CD14-positive monocyte (primary cell): ENCODE measurements at regions not wholly inside any gene's neighbourhood (a gene's known extent, or its start where the extent isn't known, plus 50 kb on each side); places are given as distances from the start of the nearest gene placed in this dataset.

ENCODE experiments used
- DNase-seq, 3 donors: peaks; one replicate each; pipeline ENCODE4 v3.0.0-alpha.2; 2011 to 2022
- H2AFZ ChIP-seq: 2 replicates; pipeline ENCODE4 v1.6.0; 2012; ENCODE audit warnings: mild to moderate bottlenecking, low read depth, low read length, inconsistent platforms; ENCODE audit not compliant: insufficient read depth, poor library complexity, severe bottlenecking
- H3K27ac ChIP-seq, 2 donors: 1 replicate in 1 of 2; 2 replicates in 1 of 2; pipeline ENCODE4 v1.5.1; 2012 to 2013; ENCODE audit warnings: low read length in 2 of 2, control low read depth in 1 of 2, inconsistent platforms in 1 of 2, low read depth in 1 of 2, mild to moderate bottlenecking in 1 of 2
- H3K27me3 ChIP-seq, 2 donors: one replicate each; pipeline versions ENCODE4 v1.6.0 to v1.6.1; 2011 to 2013; ENCODE audit warnings: low read length in 2 of 2; ENCODE audit not compliant: control insufficient read depth in 2 of 2, insufficient read depth in 2 of 2
- H3K36me3 ChIP-seq, 2 donors: replicated peaks in 1 of 2; 1 replicate in 1 of 2; 2 replicates in 1 of 2; pipeline versions ENCODE4 v1.5.1 to v1.6.1; 2012 to 2013; ENCODE audit warnings: low read length in 2 of 2, control low read depth in 1 of 2, inconsistent platforms in 1 of 2, mild to moderate bottlenecking in 1 of 2; ENCODE audit not compliant: insufficient read depth in 2 of 2, control insufficient read depth in 1 of 2
- H3K4me1 ChIP-seq, 2 donors: 1 replicate in 1 of 2; 2 replicates in 1 of 2; pipeline versions ENCODE4 v1.5.1 to v1.6.1; 2012 to 2013; ENCODE audit warnings: low read length in 2 of 2, control low read depth in 1 of 2, inconsistent platforms in 1 of 2, mild to moderate bottlenecking in 1 of 2, moderate library complexity in 1 of 2; ENCODE audit not compliant: insufficient read depth in 2 of 2, control insufficient read depth in 1 of 2
- H3K4me2 ChIP-seq: replicated peaks from 2 replicates; pipeline ENCODE3; 2012; ENCODE audit warnings: low read length, moderate library complexity, mild to moderate bottlenecking; ENCODE audit not compliant: poor library complexity, severe bottlenecking; ENCODE audit errors: extremely low read depth
- H3K4me3 ChIP-seq, 3 experiments: fragments of 200-600 bp in 1 of 3; sonication (generic) in 1 of 3; replicated peaks in 1 of 3; 1 replicate in 2 of 3; 2 replicates in 1 of 3; pipeline ENCODE4 v1.5.1; 2011 to 2013; ENCODE audit warnings: low read length in 3 of 3, mild to moderate bottlenecking in 3 of 3, control low read depth in 2 of 3, low read depth in 2 of 3, inconsistent platforms in 1 of 3, moderate library complexity in 1 of 3
- H3K79me2 ChIP-seq: 2 replicates; pipeline ENCODE4 v1.6.0; 2012; ENCODE audit warnings: mild to moderate bottlenecking, control low read depth, inconsistent platforms, low read length, moderate library complexity; ENCODE audit not compliant: insufficient read depth
- H3K9ac ChIP-seq: 2 replicates; pipeline ENCODE4 v1.6.0; 2017; ENCODE audit warnings: low read length, mild to moderate bottlenecking; ENCODE audit not compliant: insufficient read depth, poor library complexity, severe bottlenecking
- H3K9me3 ChIP-seq, 2 donors: replicated peaks in 1 of 2; 1 replicate in 1 of 2; 2 replicates in 1 of 2; pipeline versions ENCODE4 v1.5.1 to v1.6.1; 2012 to 2013; ENCODE audit warnings: low read length in 2 of 2, control low read depth in 1 of 2; ENCODE audit not compliant: control insufficient read depth in 1 of 2, insufficient read depth in 1 of 2
- H4K20me1 ChIP-seq: 2 replicates; pipeline ENCODE4 v1.6.0; 2012; ENCODE audit warnings: mild to moderate bottlenecking, low read length, control low read depth, moderate library complexity; ENCODE audit not compliant: insufficient read depth
- H3K27ac Mint-ChIP-seq, 7 donors: one replicate each; pipeline ENCODE4 v1.8.0; 2020; ENCODE audit warnings: mild to moderate bottlenecking in 7 of 7, mixed read lengths in 7 of 7, moderate library complexity in 6 of 7, inconsistent platforms in 2 of 7
- H3K27me3 Mint-ChIP-seq, 3 donors: one replicate each; pipeline ENCODE4 v1.8.0; 2021 to 2022; ENCODE audit warnings: low read depth in 3 of 3, mild to moderate bottlenecking in 3 of 3, mixed read lengths in 3 of 3, moderate library complexity in 3 of 3, inconsistent platforms in 1 of 3
- H3K36me3 Mint-ChIP-seq, 2 donors: one replicate each; pipeline ENCODE4 v1.8.0; 2020; ENCODE audit warnings: mixed read lengths in 2 of 2, inconsistent platforms in 1 of 2, mild to moderate bottlenecking in 1 of 2
- H3K4me1 Mint-ChIP-seq: one replicate; pipeline ENCODE4 v1.8.0; 2020; ENCODE audit warnings: mild to moderate bottlenecking, mixed read lengths
- H3K4me3 Mint-ChIP-seq, 2 donors: one replicate each; pipeline ENCODE4 v1.8.0; 2020; ENCODE audit warnings: mild to moderate bottlenecking in 2 of 2, mixed read lengths in 2 of 2, moderate library complexity in 1 of 2
- H3K9me3 Mint-ChIP-seq, 7 donors: one replicate each; pipeline ENCODE4 v1.8.0; 2020 to 2022; ENCODE audit warnings: mixed read lengths in 7 of 7, mild to moderate bottlenecking in 6 of 7, moderate library complexity in 6 of 7, inconsistent platforms in 2 of 7
- WGBS: methylation state at CpG from one replicate; pipeline ENCODE4 v1.1.5; 2013; ENCODE audit warnings: missing lambda C conversion rate; ENCODE audit not compliant: insufficient coverage; 5-methylcytosine and 5-hydroxymethylcytosine counted together
- intact Hi-C, 2 donors: fragments of 100-400 bp; cut with micrococcal nuclease; formaldehyde crosslinking; loops; one replicate each; pipeline versions ENCODE4 v1.15.0 to v1.15.1; 2023
- TF ChIP-seq, protein P1 (sequence below): fragments of 200-600 bp; IDR thresholded peaks from one replicate; pipeline ENCODE4 v1.8.0; 2022; ENCODE audit warnings: antibody characterized with exemption, mild to moderate bottlenecking

DNA sequence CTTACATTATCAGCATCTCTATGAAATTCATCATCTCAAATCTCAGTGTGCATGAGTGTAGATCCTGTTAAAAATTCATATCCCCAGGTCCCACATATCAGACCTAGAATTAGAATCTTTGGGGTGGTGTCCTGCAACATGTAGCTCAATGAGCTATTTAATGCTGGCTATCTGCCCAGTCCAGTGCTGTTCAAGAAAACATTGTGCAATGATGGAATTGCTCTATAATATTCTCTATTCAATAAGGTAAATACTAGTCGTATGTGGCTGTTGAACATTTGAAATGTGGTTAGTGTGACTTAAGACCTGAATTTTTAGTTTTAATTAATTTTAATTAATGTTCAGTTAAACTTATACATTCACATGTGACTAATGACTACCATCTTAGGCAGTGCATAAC is 127.4 kb downstream of the NOL4 start:
- Histone ChIP-seq H3K4me2 (no peak overlapping the region), H4K20me1 (no peaks in the 10 kb centered on the region), H2AFZ (no peak overlapping the region), H3K79me2 (no peaks in the 10 kb centered on the region), H3K4me1 (no peaks in the 10 kb centered on the region), H3K9me3 (no peaks in the 10 kb centered on the region), H3K27me3 (no peaks in the 10 kb centered on the region), H3K9ac (no peak overlapping the region), H3K27ac (no peak overlapping the region), H3K4me3 (no peak overlapping the region), H3K36me3 (no peaks in the 10 kb centered on the region)
- no CpG with 5 or more reads among the region's 1 CpG for WGBS
- Mint-ChIP-seq H3K4me1 (no peaks in the 10 kb centered on the region), H3K9me3 (no peaks in the 10 kb centered on the region), H3K36me3 (no peaks in the 10 kb centered on the region), H3K27ac (no peak overlapping the region), H3K4me3 (no peak overlapping the region), H3K27me3 (peaks cover 0 to 2% (median 0%) of the 10 kb centered on the region in 3 donors)
- TF ChIP-seq, protein P1, sequence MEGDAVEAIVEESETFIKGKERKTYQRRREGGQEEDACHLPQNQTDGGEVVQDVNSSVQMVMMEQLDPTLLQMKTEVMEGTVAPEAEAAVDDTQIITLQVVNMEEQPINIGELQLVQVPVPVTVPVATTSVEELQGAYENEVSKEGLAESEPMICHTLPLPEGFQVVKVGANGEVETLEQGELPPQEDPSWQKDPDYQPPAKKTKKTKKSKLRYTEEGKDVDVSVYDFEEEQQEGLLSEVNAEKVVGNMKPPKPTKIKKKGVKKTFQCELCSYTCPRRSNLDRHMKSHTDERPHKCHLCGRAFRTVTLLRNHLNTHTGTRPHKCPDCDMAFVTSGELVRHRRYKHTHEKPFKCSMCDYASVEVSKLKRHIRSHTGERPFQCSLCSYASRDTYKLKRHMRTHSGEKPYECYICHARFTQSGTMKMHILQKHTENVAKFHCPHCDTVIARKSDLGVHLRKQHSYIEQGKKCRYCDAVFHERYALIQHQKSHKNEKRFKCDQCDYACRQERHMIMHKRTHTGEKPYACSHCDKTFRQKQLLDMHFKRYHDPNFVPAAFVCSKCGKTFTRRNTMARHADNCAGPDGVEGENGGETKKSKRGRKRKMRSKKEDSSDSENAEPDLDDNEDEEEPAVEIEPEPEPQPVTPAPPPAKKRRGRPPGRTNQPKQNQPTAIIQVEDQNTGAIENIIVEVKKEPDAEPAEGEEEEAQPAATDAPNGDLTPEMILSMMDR, result no peak
- intact Hi-C loops, result no loop called here
- no peak for DNase-seq

GRCh38 chr18:34094148-34094547 is 130.6 kb downstream of the NOL4 start:
- no peaks in the 10 kb centered on the region for H4K20me1 ChIP-seq
- H3K9me3 Mint-ChIP-seq, result peaks cover 0 to 3% (median 0%) of the 10 kb centered on the region in 7 donors
- no peaks in the 10 kb centered on the region for H3K4me1 Mint-ChIP-seq
- no peaks in the 10 kb centered on the region for H3K9me3 ChIP-seq
- no peak overlapping the region for H3K4me3 Mint-ChIP-seq
- no peaks in the 10 kb centered on the region for H3K27me3 ChIP-seq
- H2AFZ ChIP-seq, result no peak overlapping the region
- H3K36me3 ChIP-seq, result no peaks in the 10 kb centered on the region
- H3K27ac Mint-ChIP-seq, result no peak overlapping the region
- no peak overlapping the region for H3K27ac ChIP-seq
- no peak overlapping the region for H3K4me3 ChIP-seq
- TF ChIP-seq, protein P1, result no peak
- H3K9ac ChIP-seq, result no peak overlapping the region
- no CpG with 5 or more reads among the region's 1 CpG for WGBS
- no peaks in the 10 kb centered on the region for H3K36me3 Mint-ChIP-seq
- H3K79me2 ChIP-seq, result no peaks in the 10 kb centered on the region
- H3K4me2 ChIP-seq, result no peak overlapping the region
- H3K4me1 ChIP-seq, result no peaks in the 10 kb centered on the region
- DNase-seq, result no peak
- intact Hi-C loops, result no loop called here
- peaks cover 0 to 2% (median 0%) of the 10 kb centered on the region in 3 donors for H3K27me3 Mint-ChIP-seq
